ENCODE measurements at regions not wholly inside any gene's neighbourhood (a gene's known extent, or its start where the extent isn't known, plus 50 kb on each side); places are given as distances from the start of the nearest gene placed in this dataset.

- DNase-seq, result no peak
These were observed 95.9 kb upstream of the KLHL25 start for GRCh38 chr15:85890620-85890980.

- DNase-seq, result no peak
These were observed 96.7 kb upstream of the KLHL25 start for GRCh38 chr15:85891470-85891869.

GRCh38 chr15:85892232-85892631 is 97.5 kb upstream of the KLHL25 start:
- no peak for DNase-seq

- no peak for DNase-seq
These were observed 102.6 kb upstream of the KLHL25 start for GRCh38 chr15:85897207-85897894.

- no peak for DNase-seq
These were observed 103.4 kb upstream of the KLHL25 start for GRCh38 chr15:85897895-85898717.

- DNase-seq, result no peak
These were observed 105.2 kb upstream of the KLHL25 start for GRCh38 chr15:85899927-85900326.

- no peak for DNase-seq
These were observed 111.2 kb upstream of the KLHL25 start for GRCh38 chr15:85905751-85906450.

- no peak for DNase-seq
These were observed 111.9 kb upstream of the KLHL25 start for GRCh38 chr15:85906640-85907039.

- no peak for DNase-seq
These were observed 116.1 kb upstream of the KLHL25 start for GRCh38 chr15:85910834-85911233.

- no peak for DNase-seq
These were observed 118.7 kb upstream of the KLHL25 start for GRCh38 chr15:85913461-85913860.

GRCh38 chr15:85920956-85921355 is 126.2 kb upstream of the KLHL25 start:
- DNase-seq, result no peak

GRCh38 chr15:85924088-85924487 is 129.4 kb upstream of the KLHL25 start:
- DNase-seq, result no peak

- DNase-seq, result no peak
These were observed 131.0 kb upstream of the KLHL25 start for GRCh38 chr15:85925649-85926237.

GRCh38 chr15:85926834-85927233 is 132.1 kb upstream of the KLHL25 start:
- no peak for DNase-seq

GRCh38 chr15:85927931-85928537 is 133.3 kb upstream of the KLHL25 start:
- DNase-seq, result no peak

- DNase-seq, result no peak
These were observed 135.1 kb upstream of the KLHL25 start for GRCh38 chr15:85929786-85930185.

- no peak for DNase-seq
These were observed 137.7 kb upstream of the KLHL25 start for GRCh38 chr15:85932391-85932790.

- DNase-seq, result no peak
These were observed 140.0 kb upstream of the KLHL25 start for GRCh38 chr15:85934691-85935090.

GRCh38 chr15:85935182-85935581 is 140.5 kb upstream of the KLHL25 start:
- DNase-seq, result no peak

GRCh38 chr15:85937661-85938060 is 142.0 kb upstream of the AGBL1 start:
- no peak for DNase-seq

- DNase-seq, result no peak
These were observed 138.3 kb upstream of the AGBL1 start for GRCh38 chr15:85941186-85941855.

- DNase-seq, result no peak
These were observed 137.0 kb upstream of the AGBL1 start for GRCh38 chr15:85942632-85943031.

All from CD4-positive, alpha-beta T cell treated with Interferon gamma for 1 hour (primary cell).